Smooth muscle cell (in vitro differentiated cells): ENCODE measurements at regions not wholly inside any gene's neighbourhood (a gene's known extent, or its start where the extent isn't known, plus 50 kb on each side); places are given as distances from the start of the nearest gene placed in this dataset.

Experiments
- DNase-seq: peaks from one replicate; lab custom pipeline; 2025; ENCODE audit not compliant: unreplicated experiment; lab: John Stamatoyannopoulos, UW
- H2AFZ ChIP-seq: fragments of 200-600 bp; sonication (generic); 2 replicates; pipeline ENCODE4 v1.6.0; 2016; ENCODE audit warnings: antibody characterized with exemption, low read depth, mild to moderate bottlenecking
- H3F3A ChIP-seq: fragments of 200-600 bp; sonication (generic); 2 replicates; pipeline ENCODE4 v1.6.0; 2017; ENCODE audit warnings: antibody characterized with exemption, low read depth
- H3K27ac ChIP-seq: fragments of 200-600 bp; sonication (generic); 2 replicates; pipeline ENCODE4 v1.5.1; 2016; ENCODE audit warnings: low read depth, mild to moderate bottlenecking
- H3K27me3 ChIP-seq: fragments of 200-600 bp; sonication (generic); 2 replicates; pipeline ENCODE4 v1.6.1; 2016; ENCODE audit warnings: low read depth, mild to moderate bottlenecking
- H3K36me3 ChIP-seq: fragments of 200-600 bp; sonication (generic); 2 replicates; pipeline ENCODE4 v1.5.1; 2016; ENCODE audit warnings: low read depth
- H3K4me1 ChIP-seq: fragments of 200-600 bp; sonication (generic); 2 replicates; pipeline ENCODE4 v1.5.1; 2016; ENCODE audit warnings: low read depth
- H3K4me2 ChIP-seq: fragments of 200-600 bp; sonication (generic); 2 replicates; pipeline ENCODE4 v1.6.0; 2016; ENCODE audit warnings: mild to moderate bottlenecking
- H3K4me3 ChIP-seq: fragments of 200-600 bp; sonication (generic); 2 replicates; pipeline ENCODE4 v1.5.1; 2016; ENCODE audit warnings: mild to moderate bottlenecking
- H3K79me2 ChIP-seq: fragments of 200-600 bp; sonication (generic); 2 replicates; pipeline ENCODE4 v1.6.0; 2016; ENCODE audit warnings: low read depth, mild to moderate bottlenecking
- H3K9ac ChIP-seq: fragments of 200-600 bp; sonication (generic); 2 replicates; pipeline ENCODE4 v1.6.0; 2016; ENCODE audit warnings: low read depth
- H3K9me3 ChIP-seq: fragments of 200-600 bp; sonication (generic); replicated peaks from 2 replicates; pipeline ENCODE4 v1.5.1; 2016; ENCODE audit warnings: low read depth
- H4K20me1 ChIP-seq: fragments of 200-600 bp; sonication (generic); 2 replicates; pipeline ENCODE4 v1.6.0; 2016; ENCODE audit warnings: low read depth
- WGBS: methylation state at CpG from one replicate; pipeline ENCODE4 v1.1.7; 2016; ENCODE audit warnings: low lambda C conversion rate; 5-methylcytosine and 5-hydroxymethylcytosine counted together
- TF ChIP-seq, protein P1 (sequence below): fragments of 200-600 bp; sonication (generic); IDR thresholded peaks from 2 replicates; pipeline ENCODE4 v1.5.1; 2017; ENCODE audit warnings: borderline replicate concordance, mild to moderate bottlenecking, antibody characterized with exemption; ENCODE audit not compliant: insufficient read depth, poor library complexity, severe bottlenecking

GRCh38 chr5:163596608-163597315 is 91.3 kb downstream of the MAT2B start:
- no peak overlapping the region for H3K4me2 ChIP-seq
- H4K20me1 ChIP-seq = no peaks in the 10 kb centered on the region
- H3K4me1 ChIP-seq = peaks cover 12% of the 10 kb centered on the region
- no peaks in the 10 kb centered on the region for H3F3A ChIP-seq
- no peak for DNase-seq
- H3K27me3 ChIP-seq = no peaks in the 10 kb centered on the region
- no peak overlapping the region for H3K27ac ChIP-seq
- H3K79me2 ChIP-seq = no peaks in the 10 kb centered on the region
- H3K4me3 ChIP-seq = no peak overlapping the region
- TF ChIP-seq, protein P1, sequence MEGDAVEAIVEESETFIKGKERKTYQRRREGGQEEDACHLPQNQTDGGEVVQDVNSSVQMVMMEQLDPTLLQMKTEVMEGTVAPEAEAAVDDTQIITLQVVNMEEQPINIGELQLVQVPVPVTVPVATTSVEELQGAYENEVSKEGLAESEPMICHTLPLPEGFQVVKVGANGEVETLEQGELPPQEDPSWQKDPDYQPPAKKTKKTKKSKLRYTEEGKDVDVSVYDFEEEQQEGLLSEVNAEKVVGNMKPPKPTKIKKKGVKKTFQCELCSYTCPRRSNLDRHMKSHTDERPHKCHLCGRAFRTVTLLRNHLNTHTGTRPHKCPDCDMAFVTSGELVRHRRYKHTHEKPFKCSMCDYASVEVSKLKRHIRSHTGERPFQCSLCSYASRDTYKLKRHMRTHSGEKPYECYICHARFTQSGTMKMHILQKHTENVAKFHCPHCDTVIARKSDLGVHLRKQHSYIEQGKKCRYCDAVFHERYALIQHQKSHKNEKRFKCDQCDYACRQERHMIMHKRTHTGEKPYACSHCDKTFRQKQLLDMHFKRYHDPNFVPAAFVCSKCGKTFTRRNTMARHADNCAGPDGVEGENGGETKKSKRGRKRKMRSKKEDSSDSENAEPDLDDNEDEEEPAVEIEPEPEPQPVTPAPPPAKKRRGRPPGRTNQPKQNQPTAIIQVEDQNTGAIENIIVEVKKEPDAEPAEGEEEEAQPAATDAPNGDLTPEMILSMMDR = no peak
- H3K9ac ChIP-seq = no peak overlapping the region
- no peak overlapping the region for H2AFZ ChIP-seq
- 79% methylated on average over 5 of the region's 5 CpGs for WGBS
- H3K36me3 ChIP-seq = no peaks in the 10 kb centered on the region
- no peaks in the 10 kb centered on the region for H3K9me3 ChIP-seq

DNA sequence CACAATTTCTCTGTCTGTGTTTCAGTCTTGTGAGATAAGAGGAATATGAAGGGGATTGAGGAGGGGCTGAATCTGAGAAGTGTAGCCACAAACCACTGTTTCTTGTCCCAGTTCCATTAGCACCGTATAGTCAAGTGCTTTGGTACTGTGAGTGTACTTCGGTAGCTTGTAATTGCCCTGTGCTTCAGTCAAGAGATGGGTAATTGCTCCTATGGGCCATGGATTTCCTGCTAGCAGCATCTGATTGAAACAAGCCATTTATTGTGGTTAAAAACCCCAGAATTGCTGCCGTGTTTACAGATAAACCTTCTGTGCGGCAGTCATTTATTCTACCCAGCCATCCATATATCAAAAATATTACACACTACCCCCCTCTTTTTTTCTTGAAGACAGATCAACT is 98.6 kb downstream of the MAT2B start:
- no peak overlapping the region for H3K27ac ChIP-seq
- no peaks in the 10 kb centered on the region for H3F3A ChIP-seq
- no peak for DNase-seq
- TF ChIP-seq, protein P1 = no peak
- no peak overlapping the region for H3K9ac ChIP-seq
- H2AFZ ChIP-seq = no peak overlapping the region
- no peaks in the 10 kb centered on the region for H3K9me3 ChIP-seq
- H3K79me2 ChIP-seq = no peaks in the 10 kb centered on the region
- no peaks in the 10 kb centered on the region for H3K27me3 ChIP-seq
- H4K20me1 ChIP-seq = no peaks in the 10 kb centered on the region
- no peak overlapping the region for H3K4me2 ChIP-seq
- H3K36me3 ChIP-seq = no peaks in the 10 kb centered on the region
- WGBS = 55% methylated on average over 4 of the region's 4 CpGs
- no peaks in the 10 kb centered on the region for H3K4me1 ChIP-seq
- no peak overlapping the region for H3K4me3 ChIP-seq

DNA sequence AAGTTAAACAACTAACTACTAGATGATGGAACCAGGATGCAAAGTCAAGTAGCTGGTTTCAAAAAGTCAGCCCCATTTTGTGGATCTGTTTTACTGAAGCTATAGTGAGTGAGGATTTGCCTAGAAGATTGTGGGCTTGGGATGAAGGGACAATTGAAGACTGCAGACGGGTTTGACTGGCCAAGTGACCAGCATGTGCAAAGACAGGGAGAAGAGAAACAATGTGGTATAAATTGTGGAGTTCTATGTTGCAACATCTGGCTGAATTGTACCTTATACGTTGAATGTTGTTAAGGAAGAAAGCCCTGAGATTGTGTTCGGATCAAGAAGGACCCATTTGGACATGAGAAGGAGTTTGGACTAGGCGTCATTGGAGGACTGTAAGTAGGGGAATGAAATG is 101.8 kb downstream of the MAT2B start:
- DNase-seq = no peak
- H3F3A ChIP-seq = no peaks in the 10 kb centered on the region
- H3K36me3 ChIP-seq = no peaks in the 10 kb centered on the region
- H4K20me1 ChIP-seq = no peaks in the 10 kb centered on the region
- no peaks in the 10 kb centered on the region for H3K79me2 ChIP-seq
- 96% methylated on average over 4 of the region's 4 CpGs for WGBS
- TF ChIP-seq, protein P1 = no peak
- H3K4me2 ChIP-seq = no peak overlapping the region
- H3K4me3 ChIP-seq = no peak overlapping the region
- H3K9me3 ChIP-seq = no peaks in the 10 kb centered on the region
- H3K9ac ChIP-seq = no peak overlapping the region
- no peak overlapping the region for H2AFZ ChIP-seq
- no peaks in the 10 kb centered on the region for H3K4me1 ChIP-seq
- no peaks in the 10 kb centered on the region for H3K27me3 ChIP-seq
- no peak overlapping the region for H3K27ac ChIP-seq

GRCh38 chr5:163608621-163609020 is 103.2 kb downstream of the MAT2B start:
- H3F3A ChIP-seq = no peaks in the 10 kb centered on the region

More at GRCh38 chr5:163608621-163609020, 103.2 kb downstream of the MAT2B start:
- DNase-seq = no peak
- Histone ChIP-seq H3K4me2 (no peak overlapping the region), H3K4me3 (no peak overlapping the region), H3K4me1 (no peaks in the 10 kb centered on the region), H3K27me3 (no peaks in the 10 kb centered on the region), H3K36me3 (no peaks in the 10 kb centered on the region), H3K79me2 (no peaks in the 10 kb centered on the region), H2AFZ (no peak overlapping the region), H4K20me1 (no peaks in the 10 kb centered on the region), H3K9ac (no peak overlapping the region), H3K27ac (no peak overlapping the region), H3K9me3 (no peaks in the 10 kb centered on the region)
- TF ChIP-seq, protein P1 = no peak
